GM23248 (cell line): ENCODE measurements at regions not wholly inside any gene's neighbourhood (a gene's known extent, or its start where the extent isn't known, plus 50 kb on each side); places are given as distances from the start of the nearest gene placed in this dataset.

Source experiments
- DNase-seq: peaks from one replicate; pipeline ENCODE4 v3.0.0-alpha.2; 2015
- H2AFZ ChIP-seq: fragments of 200-600 bp; sonication (generic); 2 replicates; pipeline ENCODE4 v1.6.1; 2016; ENCODE audit warnings: antibody characterized with exemption
- H3F3A ChIP-seq: fragments of 200-600 bp; sonication (generic); 2 replicates; pipeline ENCODE4 v1.6.1; 2016; ENCODE audit warnings: mild to moderate bottlenecking, antibody characterized with exemption, mixed run types; ENCODE audit not compliant: insufficient read depth
- H3K27ac ChIP-seq: fragments of 200-600 bp; sonication (generic); 2 replicates; pipeline ENCODE4 v1.5.1; 2016; ENCODE audit warnings: mild to moderate bottlenecking
- H3K27me3 ChIP-seq: fragments of 200-600 bp; sonication (generic); replicated peaks from 2 replicates; pipeline ENCODE4 v1.6.1; 2016; ENCODE audit warnings: mild to moderate bottlenecking; ENCODE audit not compliant: insufficient read depth
- H3K36me3 ChIP-seq: fragments of 200-600 bp; sonication (generic); 2 replicates; pipeline ENCODE4 v1.6.1; 2016; ENCODE audit warnings: low read depth, mild to moderate bottlenecking
- H3K4me1 ChIP-seq: fragments of 200-600 bp; sonication (generic); 2 replicates; pipeline ENCODE4 v1.6.1; 2016; ENCODE audit warnings: mild to moderate bottlenecking; ENCODE audit not compliant: insufficient read depth
- H3K4me2 ChIP-seq: fragments of 200-600 bp; sonication (generic); one replicate; pipeline ENCODE4 v1.6.1; 2016; ENCODE audit warnings: mild to moderate bottlenecking; ENCODE audit not compliant: unreplicated experiment
- H3K4me3 ChIP-seq: fragments of 200-600 bp; sonication (generic); 2 replicates; pipeline ENCODE4 v1.5.1; 2016; ENCODE audit warnings: mild to moderate bottlenecking
- H3K79me2 ChIP-seq: fragments of 200-600 bp; sonication (generic); 2 replicates; pipeline ENCODE4 v1.6.1; 2016; ENCODE audit warnings: mild to moderate bottlenecking; ENCODE audit not compliant: insufficient read depth
- H3K9ac ChIP-seq: fragments of 200-600 bp; sonication (generic); 2 replicates; pipeline ENCODE4 v1.6.1; 2016; ENCODE audit warnings: mild to moderate bottlenecking
- H3K9me2 ChIP-seq: fragments of 200-600 bp; sonication (generic); 2 replicates; pipeline ENCODE4 v1.6.1; 2016; ENCODE audit warnings: mixed run types, mild to moderate bottlenecking, moderate library complexity; ENCODE audit not compliant: insufficient read depth
- H3K9me3 ChIP-seq: fragments of 200-600 bp; sonication (generic); one replicate; pipeline ENCODE4 v1.6.1; 2017; ENCODE audit warnings: low read depth
- H4K20me1 ChIP-seq: fragments of 200-600 bp; sonication (generic); 2 replicates; pipeline ENCODE4 v1.6.0; 2016; ENCODE audit not compliant: insufficient read depth
- EZH2 ChIP-seq: fragments of 200-600 bp; sonication (generic); IDR thresholded peaks from 2 replicates; pipeline ENCODE4 v1.6.1; 2018; ENCODE audit warnings: antibody characterized with exemption, mild to moderate bottlenecking; ENCODE audit not compliant: insufficient read depth, poor library complexity, severe bottlenecking
- EZH2phosphoT487 ChIP-seq: fragments of 200-600 bp; sonication (generic); IDR thresholded peaks from 2 replicates; pipeline ENCODE4 v1.6.1; 2018; ENCODE audit warnings: antibody characterized with exemption, moderate library complexity, mild to moderate bottlenecking, low read depth; ENCODE audit not compliant: insufficient read depth
- WGBS, 2 experiments: methylation state at CpG; one replicate each; pipeline ENCODE4 v1.1.6; 2015 to 2017; ENCODE audit warnings: low lambda C conversion rate in 2 of 2, low coverage in 1 of 2; ENCODE audit errors: missing lambda C conversion rate in 2 of 2; 5-methylcytosine and 5-hydroxymethylcytosine counted together
- in situ Hi-C: fragments of 300-500 bp; cut with MboI; formaldehyde crosslinking; loops from 2 replicates; pipeline ENCODE4 v1.15.0; 2020

GRCh38 chr1:183710333-183710732, 57.2 kb upstream of the APOBEC4 start:
- peaks cover 28% of the 10 kb centered on the region for H3F3A ChIP-seq
- H3K9me2 ChIP-seq: no peaks in the 10 kb centered on the region
- no peaks in the 10 kb centered on the region for H4K20me1 ChIP-seq
- H2AFZ ChIP-seq: no peak overlapping the region
- no peak overlapping the region for H3K4me2 ChIP-seq
- no peak for TF ChIP-seq EZH2
- no peak for TF ChIP-seq EZH2phosphoT487
- peaks cover 23% of the 10 kb centered on the region for H3K4me1 ChIP-seq
- no peak overlapping the region for H3K9ac ChIP-seq
- no peaks in the 10 kb centered on the region for H3K9me3 ChIP-seq
- H3K4me3 ChIP-seq: no peak overlapping the region
- DNase-seq: no peak
- no peaks in the 10 kb centered on the region for H3K27me3 ChIP-seq
- in situ Hi-C loops: no loop called here
- 100% methylated on average over 1 of the region's 1 CpG for WGBS, 2 experiments
- H3K36me3 ChIP-seq: no peaks in the 10 kb centered on the region
- no peaks in the 10 kb centered on the region for H3K79me2 ChIP-seq
- H3K27ac ChIP-seq: no peak overlapping the region

GRCh38 chr1:183704131-183704530, 51.0 kb upstream of the APOBEC4 start:
- Histone ChIP-seq H3K27me3 (no peaks in the 10 kb centered on the region), H3F3A (no peaks in the 10 kb centered on the region), H3K4me3 (no peak overlapping the region), H3K9me2 (no peaks in the 10 kb centered on the region), H3K9me3 (no peaks in the 10 kb centered on the region), H3K4me1 (no peaks in the 10 kb centered on the region), H3K36me3 (no peaks in the 10 kb centered on the region), H3K27ac (no peak overlapping the region), H3K4me2 (no peak overlapping the region), H2AFZ (no peak overlapping the region), H3K9ac (no peak overlapping the region), H3K79me2 (no peaks in the 10 kb centered on the region), H4K20me1 (no peaks in the 10 kb centered on the region)
- in situ Hi-C loops: no loop called here
- DNase-seq: no peak
- 86 to 88% methylated on average over 2 of the region's 2 CpGs for whole genome bisulfite sequencing, 2 experiments
- no peak for TF ChIP-seq EZH2phosphoT487
- no peak for TF ChIP-seq EZH2
